H9 (cell line): ENCODE measurements at regions not wholly inside any gene's neighbourhood (a gene's known extent, or its start where the extent isn't known, plus 50 kb on each side); places are given as distances from the start of the nearest gene placed in this dataset.

Source experiments
- DNase-seq: peaks from one replicate; pipeline ENCODE4 v3.0.0-alpha.2; 2017
- H2AFZ ChIP-seq: one replicate; pipeline ENCODE4 v1.6.1; 2013; ENCODE audit warnings: mild to moderate bottlenecking, low read length, control low read depth, moderate library complexity
- H2AK5ac ChIP-seq: 2 replicates; pipeline ENCODE4 v1.6.1; 2013; ENCODE audit warnings: low read length, control low read depth, mixed read lengths; ENCODE audit not compliant: insufficient read length
- H2BK120ac ChIP-seq: one replicate; pipeline ENCODE4 v1.6.1; 2013; ENCODE audit warnings: low read depth, mild to moderate bottlenecking, low read length, control low read depth, inconsistent platforms; ENCODE audit not compliant: poor library complexity, severe bottlenecking
- H2BK12ac ChIP-seq: 2 replicates; pipeline ENCODE4 v1.6.1; 2013; ENCODE audit warnings: low read length, control low read depth, mixed read lengths, low read depth; ENCODE audit not compliant: insufficient read length
- H2BK15ac ChIP-seq: 2 replicates; pipeline ENCODE4 v1.6.1; 2013; ENCODE audit warnings: low read depth, low read length, control low read depth
- H2BK20ac ChIP-seq: one replicate; pipeline ENCODE4 v1.6.1; 2013; ENCODE audit warnings: low read depth, mild to moderate bottlenecking, low read length, control low read depth, inconsistent platforms; ENCODE audit not compliant: poor library complexity, severe bottlenecking
- H2BK5ac ChIP-seq: 2 replicates; pipeline ENCODE4 v1.6.1; 2013; ENCODE audit warnings: low read length, control low read depth, mixed read lengths; ENCODE audit not compliant: insufficient read length
- H3K14ac ChIP-seq: 2 replicates; pipeline ENCODE4 v1.6.1; 2013; ENCODE audit warnings: low read length, control low read depth; ENCODE audit not compliant: insufficient read depth
- H3K18ac ChIP-seq: 2 replicates; pipeline ENCODE4 v1.6.1; 2013; ENCODE audit warnings: low read depth, mild to moderate bottlenecking, mixed read lengths, low read length, control low read depth; ENCODE audit not compliant: insufficient read length
- H3K23ac ChIP-seq: 2 replicates; pipeline ENCODE4 v1.6.1; 2013; ENCODE audit warnings: low read length, control low read depth, mixed read lengths, low read depth; ENCODE audit not compliant: insufficient read length
- H3K23me2 ChIP-seq: 2 replicates; pipeline ENCODE4 v1.6.1; 2013; ENCODE audit warnings: low read depth, mild to moderate bottlenecking, mixed read lengths, low read length, control low read depth; ENCODE audit not compliant: insufficient read length, poor library complexity, severe bottlenecking
- H3K27ac ChIP-seq: 2 replicates; pipeline ENCODE4 v1.5.1; 2013; ENCODE audit warnings: low read length, control low read depth, mixed read lengths, low read depth; ENCODE audit not compliant: insufficient read length
- H3K27me3 ChIP-seq: 2 replicates; pipeline ENCODE4 v1.6.1; 2013; ENCODE audit warnings: low read length, control low read depth, inconsistent platforms; ENCODE audit not compliant: insufficient read depth
- H3K4ac ChIP-seq: 2 replicates; pipeline ENCODE4 v1.6.1; 2013; ENCODE audit warnings: low read depth, mild to moderate bottlenecking, control low read depth, inconsistent platforms, low read length, moderate library complexity
- H3K4me1 ChIP-seq: 2 replicates; pipeline ENCODE4 v1.6.1; 2013; ENCODE audit warnings: low read length, control low read depth, inconsistent platforms; ENCODE audit not compliant: insufficient read depth
- H3K4me2 ChIP-seq: 2 replicates; pipeline ENCODE4 v1.6.1; 2013; ENCODE audit warnings: low read length, control low read depth, mixed read lengths; ENCODE audit not compliant: insufficient read length, insufficient read depth
- H3K56ac ChIP-seq: 2 replicates; pipeline ENCODE4 v1.6.1; 2013; ENCODE audit warnings: low read depth, mild to moderate bottlenecking, mixed read lengths, low read length, control low read depth; ENCODE audit not compliant: insufficient read length
- H3K79me1 ChIP-seq: 2 replicates; pipeline ENCODE4 v1.6.1; 2013; ENCODE audit warnings: low read depth, mild to moderate bottlenecking, moderate library complexity, low read length, control low read depth, inconsistent platforms; ENCODE audit not compliant: insufficient read depth, poor library complexity, severe bottlenecking
- H3K79me2 ChIP-seq: 2 replicates; pipeline ENCODE4 v1.6.1; 2013; ENCODE audit warnings: low read length, control low read depth, inconsistent platforms; ENCODE audit not compliant: insufficient read depth
- H3K9ac ChIP-seq: 2 replicates; pipeline ENCODE4 v1.6.1; 2013; ENCODE audit warnings: low read length, control low read depth, mixed read lengths; ENCODE audit not compliant: insufficient read length; ENCODE audit errors: extremely low read depth
- H3K9me3 ChIP-seq: one replicate; pipeline ENCODE4 v1.6.1; 2013; ENCODE audit warnings: low read depth, low read length, inconsistent platforms; ENCODE audit not compliant: control insufficient read depth
- H3T11ph ChIP-seq: one replicate; pipeline ENCODE4 v1.6.1; 2013; ENCODE audit warnings: mild to moderate bottlenecking, low read length, control low read depth, inconsistent platforms
- H4K20me1 ChIP-seq: one replicate; pipeline ENCODE4 v1.6.1; 2013; ENCODE audit not compliant: control insufficient read depth, insufficient read length, insufficient read depth
- H4K5ac ChIP-seq: 2 replicates; pipeline ENCODE4 v1.6.1; 2013; ENCODE audit warnings: low read depth, mild to moderate bottlenecking, mixed read lengths, low read length, control low read depth; ENCODE audit not compliant: insufficient read length
- H4K8ac ChIP-seq: replicated peaks from 2 replicates; pipeline ENCODE4 v1.6.1; 2013; ENCODE audit warnings: low read length, control low read depth, mixed read lengths, low read depth; ENCODE audit not compliant: insufficient read length
- H4K91ac ChIP-seq: 2 replicates; pipeline ENCODE4 v1.6.1; 2013; ENCODE audit warnings: low read depth, mild to moderate bottlenecking, moderate library complexity, mixed read lengths, low read length, control low read depth; ENCODE audit not compliant: insufficient read length
- H3K27ac Mint-ChIP-seq, 3 experiments: 2 replicates in 2 of 3; 3 replicates in 1 of 3; pipeline ENCODE4 v1.8.0; 2020 to 2021; ENCODE audit warnings: mixed read lengths in 3 of 3, mild to moderate bottlenecking in 1 of 3, moderate library complexity in 1 of 3
- H3K27me3 Mint-ChIP-seq: 2 replicates; pipeline ENCODE4 v1.8.0; 2021; ENCODE audit warnings: low read depth, mild to moderate bottlenecking, moderate library complexity, mixed read lengths
- H3K36me3 Mint-ChIP-seq, 3 experiments: 2 replicates in 2 of 3; 3 replicates in 1 of 3; pipeline ENCODE4 v1.8.0; 2020 to 2021; ENCODE audit warnings: low read depth in 3 of 3, mixed read lengths in 3 of 3; ENCODE audit not compliant: insufficient read depth in 1 of 3
- H3K4me1 Mint-ChIP-seq, 2 experiments: 2 replicates each; pipeline ENCODE4 v1.8.0; 2020; ENCODE audit warnings: mixed read lengths in 2 of 2
- H3K4me3 Mint-ChIP-seq, 2 experiments: 2 replicates in 1 of 2; 3 replicates in 1 of 2; pipeline ENCODE4 v1.8.0; 2020 to 2021; ENCODE audit warnings: mild to moderate bottlenecking in 2 of 2, mixed read lengths in 2 of 2, moderate library complexity in 1 of 2
- H3K9me3 Mint-ChIP-seq, 2 experiments: 2 replicates in 1 of 2; 3 replicates in 1 of 2; pipeline ENCODE4 v1.8.0; 2020; ENCODE audit warnings: mild to moderate bottlenecking in 2 of 2, mixed read lengths in 2 of 2, moderate library complexity in 1 of 2
- CTCF ChIP-seq: fragments of 200-600 bp; sonication (generic); conservative IDR thresholded peaks from 3 replicates; pipeline ENCODE4 v1.8.0; 2021; ENCODE audit warnings: antibody characterized with exemption, mild to moderate bottlenecking

- no peak overlapping the region for H4K5ac ChIP-seq
- no peak overlapping the region for H3K14ac ChIP-seq
- H2AK5ac ChIP-seq: no peak overlapping the region
- H3K18ac ChIP-seq: no peak overlapping the region
- H3K27me3 ChIP-seq: no peaks in the 10 kb centered on the region
- no peaks in the 10 kb centered on the region for H3K9me3 ChIP-seq
- no peaks in the 10 kb centered on the region for H3K79me1 ChIP-seq
- no peak overlapping the region for H3K27ac ChIP-seq
- no peak overlapping the region for H3K4me2 ChIP-seq
- no peak overlapping the region for H3K56ac ChIP-seq
- H3K23ac ChIP-seq: no peak overlapping the region
- no peak overlapping the region for H2BK20ac ChIP-seq
- H3K9ac ChIP-seq: no peak overlapping the region
- H4K20me1 ChIP-seq: no peaks in the 10 kb centered on the region
- H2BK5ac ChIP-seq: no peak overlapping the region
- no peak for DNase-seq
- no peaks in the 10 kb centered on the region for H3K4me1 Mint-ChIP-seq
- H3K4me3 Mint-ChIP-seq: no peak overlapping the region
- no peaks in the 10 kb centered on the region for H3K27me3 Mint-ChIP-seq
- H3K36me3 Mint-ChIP-seq: peaks cover 0 to 10% (median 1%) of the 10 kb centered on the region in 3 experiments; a peak in 3 of 7 replicates
- H3T11ph ChIP-seq: no peak overlapping the region
- H4K8ac ChIP-seq: no peak overlapping the region
- H2BK120ac ChIP-seq: no peak overlapping the region
- H2BK12ac ChIP-seq: no peak overlapping the region
- no peak overlapping the region for H3K4ac ChIP-seq
- H2BK15ac ChIP-seq: no peak overlapping the region
- H3K9me3 Mint-ChIP-seq: peaks cover 7 to 11% of the 10 kb centered on the region in 2 experiments; a peak in 3 of 5 replicates
- H3K27ac Mint-ChIP-seq: no peak overlapping the region
- H4K91ac ChIP-seq: no peak overlapping the region
- no peaks in the 10 kb centered on the region for H3K79me2 ChIP-seq
- no peak overlapping the region for H2AFZ ChIP-seq
- H3K23me2 ChIP-seq: no peaks in the 10 kb centered on the region
- H3K4me1 ChIP-seq: no peaks in the 10 kb centered on the region
- no peak for TF ChIP-seq CTCF
Measured at GRCh38 chr13:89150362-89150761, 1479.2 kb downstream of the SLITRK5 start.
